SK-N-MC (cell line): ENCODE measurements at regions not wholly inside any gene's neighbourhood (a gene's known extent, or its start where the extent isn't known, plus 50 kb on each side); places are given as distances from the start of the nearest gene placed in this dataset.

Experiments used
- EZH2 ChIP-seq: fragments of 200-600 bp; sonication (generic); IDR thresholded peaks from one replicate; pipeline ENCODE4 v1.6.1; 2017; ENCODE audit warnings: antibody characterized with exemption
- POLR2AphosphoS5 ChIP-seq: IDR thresholded peaks from 2 replicates; pipeline ENCODE4 v1.6.1; 2012; ENCODE audit warnings: mild to moderate bottlenecking, low read depth, low read length, borderline replicate concordance

DNA sequence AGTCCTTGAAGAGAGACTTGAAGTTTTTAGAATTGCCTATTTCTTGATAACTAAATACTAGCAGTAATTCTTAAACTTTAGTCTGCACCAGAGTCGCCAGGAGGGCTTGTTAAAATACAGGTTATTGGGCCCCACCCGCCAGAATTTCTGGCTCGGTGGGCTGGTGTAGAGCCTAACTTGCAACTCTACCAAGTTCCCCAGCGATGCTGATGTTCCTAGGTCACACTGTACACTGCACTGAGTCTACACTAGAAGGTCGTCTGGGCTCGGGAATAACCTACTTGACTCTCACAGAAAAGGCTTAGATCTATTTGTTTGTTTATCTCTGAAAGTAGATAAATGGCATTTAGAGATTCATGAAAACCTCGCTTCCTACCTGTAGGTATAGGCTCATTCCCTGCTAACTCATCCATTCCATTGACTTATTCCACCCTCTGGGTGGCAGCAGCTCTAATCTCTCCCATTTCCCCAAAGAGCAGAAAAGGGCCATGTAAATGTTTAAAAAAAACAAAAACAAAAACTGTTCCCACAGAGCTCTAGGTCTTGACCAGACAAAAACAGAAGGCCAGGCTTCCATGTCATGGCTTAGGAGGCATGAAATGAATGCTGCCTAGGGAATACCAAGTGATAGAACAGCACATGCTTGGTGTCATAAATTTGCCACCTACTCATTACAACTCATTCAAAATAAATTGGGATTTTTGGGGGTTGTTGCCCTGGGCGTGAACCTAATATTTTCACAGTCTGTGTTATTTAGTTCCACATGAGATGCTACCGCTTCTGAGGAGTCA, 292.1 kb downstream of the ADGB start:
- TF ChIP-seq POLR2AphosphoS5 (no peak), EZH2 (no peak)
